Testis (tissue), 2 donors: ENCODE measurements at regions not wholly inside any gene's neighbourhood (a gene's known extent, or its start where the extent isn't known, plus 50 kb on each side); places are given as distances from the start of the nearest gene placed in this dataset.

Experiments
- DNase-seq: peaks from one replicate; pipeline ENCODE4 v3.0.0-alpha.2; 2019
- H3K27ac ChIP-seq, 2 donors: fragments of 200-600 bp; sonication (generic); one replicate each; pipeline ENCODE4 v1.5.1; 2019
- H3K27me3 ChIP-seq: fragments of 200-600 bp; sonication (generic); one replicate; pipeline ENCODE4 v1.5.1; 2019
- H3K36me3 ChIP-seq: fragments of 200-600 bp; sonication (generic); one replicate; pipeline ENCODE4 v1.5.1; 2017; ENCODE audit warnings: low read depth; ENCODE audit errors: missing control alignments
- H3K4me1 ChIP-seq: fragments of 200-600 bp; sonication (generic); one replicate; pipeline ENCODE4 v1.5.1; 2019
- H3K4me3 ChIP-seq, 2 donors: fragments of 200-600 bp; sonication (generic); one replicate each; pipeline ENCODE4 v1.5.1; 2017 to 2019
- H3K9me3 ChIP-seq: fragments of 200-600 bp; sonication (generic); one replicate; pipeline ENCODE4 v1.5.1; 2017
- CTCF ChIP-seq, 3 experiments: fragments of 450-650 bp in 2 of 3; fragments of 200-600 bp in 1 of 3; sonication (generic) in 1 of 3; IDR thresholded peaks; one replicate each; pipeline ENCODE4 v1.5.1; 2016 to 2019; ENCODE audit warnings: antibody characterized with exemption in 3 of 3, mild to moderate bottlenecking in 2 of 3, moderate library complexity in 1 of 3
- POLR2A ChIP-seq: fragments of 450-650 bp; IDR thresholded peaks from one replicate; pipeline ENCODE4 v1.6.1; 2017; ENCODE audit warnings: antibody characterized with exemption, mild to moderate bottlenecking, moderate library complexity
- WGBS, 2 donors: methylation state at CpG; one replicate each; pipeline ENCODE4 v1.1.5; 2018; 5-methylcytosine and 5-hydroxymethylcytosine counted together
- intact Hi-C: fragments of 100-400 bp; cut with DNase I; formaldehyde crosslinking; loops from one replicate; pipeline ENCODE4 v1.15.1; 2023; ENCODE audit warnings: low total_unique reads

DNA sequence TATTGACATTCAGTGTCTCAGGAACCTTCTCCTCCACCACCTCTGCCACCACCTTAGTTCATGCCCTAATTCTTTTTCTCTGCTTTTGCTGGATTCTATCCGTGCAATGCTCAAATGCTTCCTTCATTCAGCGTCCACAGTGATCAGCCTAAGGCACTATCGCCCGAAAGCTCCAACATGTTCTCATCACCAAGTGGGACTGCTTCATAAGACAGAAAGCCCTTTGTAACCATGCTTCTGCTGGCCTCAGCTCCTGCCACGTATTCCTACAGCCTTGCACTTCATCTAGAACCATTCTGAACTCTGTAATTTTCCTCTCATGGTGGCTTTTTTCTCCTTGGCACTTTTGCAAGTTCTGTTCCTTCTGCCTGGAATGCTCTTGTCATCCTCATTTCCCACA, 222.9 kb downstream of the HNMT start:
- intact Hi-C loops, result no loop called here
- Histone ChIP-seq H3K27ac (no peak overlapping the region), H3K9me3 (no peaks in the 10 kb centered on the region), H3K27me3 (no peaks in the 10 kb centered on the region), H3K4me3 (no peak overlapping the region), H3K36me3 (no peaks in the 10 kb centered on the region), H3K4me1 (no peaks in the 10 kb centered on the region)
- TF ChIP-seq CTCF (IDR thresholded peaks at IDR 0.05), result no peak
- TF ChIP-seq POLR2A, result no peak
- DNase-seq, result no peak
- 86 to 94% methylated on average over 5 of the region's 5 CpGs for WGBS, 2 donors

DNA sequence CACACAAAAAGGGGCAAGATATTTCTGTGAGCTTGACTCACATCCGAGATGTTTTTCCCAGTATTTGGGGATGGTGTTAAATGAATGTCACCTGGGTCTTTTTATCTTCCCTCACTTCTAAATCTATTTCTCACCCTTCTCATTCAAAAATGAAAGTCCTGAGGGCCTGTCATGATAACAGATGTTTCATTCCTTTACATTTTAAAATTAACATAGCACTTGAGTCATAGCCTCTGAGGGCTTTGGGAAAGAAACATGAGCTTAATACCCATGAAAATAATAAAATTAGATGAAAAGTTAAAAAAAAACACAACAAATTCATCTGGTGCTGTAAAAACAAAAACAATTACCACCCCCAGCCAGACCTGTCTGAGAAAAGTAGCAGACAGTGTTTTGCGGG, 226.7 kb downstream of the HNMT start:
- 92 to 94% methylated on average over 2 of the region's 2 CpGs for WGBS, 2 donors
- DNase-seq, result no peak
- Histone ChIP-seq H3K4me3 (no peak overlapping the region), H3K9me3 (no peaks in the 10 kb centered on the region), H3K27ac (no peak overlapping the region), H3K4me1 (no peaks in the 10 kb centered on the region), H3K27me3 (no peaks in the 10 kb centered on the region), H3K36me3 (no peaks in the 10 kb centered on the region)
- intact Hi-C loops, result no loop called here
- TF ChIP-seq CTCF (IDR thresholded peaks at IDR 0.05) (no peak), POLR2A (no peak)

DNA sequence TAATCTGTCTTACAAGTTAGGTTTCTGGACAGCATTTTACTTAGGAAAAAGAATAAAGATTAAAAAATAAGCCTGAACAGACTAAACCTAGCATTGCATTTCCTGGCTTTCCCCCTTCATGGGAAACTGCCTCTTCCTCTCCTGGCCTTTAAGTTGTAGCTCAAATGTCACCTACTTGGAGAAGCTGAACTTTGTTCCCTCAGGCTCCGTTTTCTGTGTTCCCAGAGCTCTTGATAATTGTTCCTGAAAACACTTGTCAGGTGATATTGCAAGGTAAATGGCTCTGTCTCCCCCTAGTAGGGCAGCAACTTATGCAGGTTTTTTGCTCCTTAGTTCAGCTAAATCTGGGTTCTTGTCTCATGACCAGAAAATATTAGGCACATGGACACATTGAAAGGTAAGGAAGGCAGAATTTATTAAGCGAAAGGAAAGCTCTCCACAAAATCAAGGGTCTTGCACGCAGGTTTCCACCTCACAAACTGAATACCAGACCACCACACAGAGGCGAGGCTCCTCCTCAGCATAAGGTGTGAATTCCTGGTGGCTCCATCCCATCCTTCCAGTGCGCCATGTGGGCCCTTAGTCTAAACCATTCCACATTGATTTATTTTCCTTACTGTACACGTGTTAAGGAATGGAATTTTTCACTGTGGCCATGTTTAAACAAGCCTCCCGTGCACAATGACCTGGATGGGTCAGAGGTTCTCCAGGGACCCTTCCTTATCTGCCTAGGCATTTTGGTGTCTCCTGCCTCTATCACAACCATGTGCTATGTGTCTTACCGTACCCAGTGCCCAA, 229.3 kb downstream of the HNMT start:
- Histone ChIP-seq H3K4me3 (no peak overlapping the region), H3K27me3 (no peaks in the 10 kb centered on the region), H3K27ac (no peak overlapping the region), H3K9me3 (no peaks in the 10 kb centered on the region), H3K36me3 (no peaks in the 10 kb centered on the region), H3K4me1 (no peaks in the 10 kb centered on the region)
- WGBS, 2 donors, result 85 to 89% methylated on average over 8 of the region's 8 CpGs
- no peak for DNase-seq
- intact Hi-C loops, result no loop called here
- TF ChIP-seq POLR2A (no peak), CTCF (IDR thresholded peaks at IDR 0.05) (no peak)

GRCh38 chr2:138201286-138201685, 237.0 kb downstream of the HNMT start:
- intact Hi-C loops, result no loop called here
- no peak for DNase-seq
- Histone ChIP-seq H3K9me3 (no peaks in the 10 kb centered on the region), H3K27me3 (no peaks in the 10 kb centered on the region), H3K27ac (no peak overlapping the region), H3K36me3 (no peaks in the 10 kb centered on the region), H3K4me3 (no peak overlapping the region), H3K4me1 (no peaks in the 10 kb centered on the region)
- WGBS, 2 donors, result 56 to 76% methylated on average over 2 of the region's 2 CpGs
- no peak for TF ChIP-seq CTCF (IDR thresholded peaks at IDR 0.05)
- TF ChIP-seq POLR2A, result no peak

DNA sequence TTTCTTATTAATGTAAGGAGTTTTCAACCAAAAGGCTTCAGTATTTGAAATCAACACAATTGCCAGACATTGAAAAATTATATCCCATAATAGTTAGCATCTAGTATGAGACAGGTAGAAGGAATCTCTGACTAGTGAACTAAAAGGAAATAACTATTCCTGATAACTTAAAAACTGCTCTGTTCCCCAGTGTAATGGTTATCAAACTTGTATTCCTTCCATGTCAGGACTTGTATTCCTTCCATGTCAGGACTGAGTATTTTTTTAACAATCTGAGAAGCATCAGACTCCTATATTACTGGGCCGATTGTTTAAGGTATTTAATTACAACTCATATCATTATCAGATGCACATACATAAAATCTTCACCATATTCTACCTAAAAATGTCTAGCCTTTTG, 238.5 kb downstream of the HNMT start:
- TF ChIP-seq POLR2A, result no peak
- no peak for TF ChIP-seq CTCF (IDR thresholded peaks at IDR 0.05)
- no peaks in the 10 kb centered on the region for H3K4me1 ChIP-seq
- no peak overlapping the region for H3K4me3 ChIP-seq
- H3K9me3 ChIP-seq, result no peaks in the 10 kb centered on the region
- no peaks in the 10 kb centered on the region for H3K36me3 ChIP-seq
- intact Hi-C loops, result no loop called here
- no peak overlapping the region for H3K27ac ChIP-seq
- H3K27me3 ChIP-seq, result no peaks in the 10 kb centered on the region
- WGBS, 2 donors, result 85% methylated on average over 1 of the region's 1 CpG
- no peak for DNase-seq
